A549 (cell line): ENCODE measurements at regions not wholly inside any gene's neighbourhood (a gene's known extent, or its start where the extent isn't known, plus 50 kb on each side); places are given as distances from the start of the nearest gene placed in this dataset.

Source experiments
- CHD2 ChIP-seq: fragments of 150-350 bp; IDR thresholded peaks from 2 replicates; pipeline ENCODE4 v1.6.1; 2014; ENCODE audit warnings: low read length; ENCODE audit not compliant: partially characterized antibody
- CHD4 ChIP-seq: fragments of 200-600 bp; sonication (generic); IDR thresholded peaks from 2 replicates; pipeline ENCODE4 v1.6.1; 2016; ENCODE audit warnings: antibody characterized with exemption, mild to moderate bottlenecking, borderline replicate concordance
- CTCF ChIP-seq: fragments of >200 bp; sonication (Bioruptor Twin); formaldehyde crosslinking; IDR thresholded peaks from 3 replicates; pipeline ENCODE4 v1.5.1; 2016
- EP300 ChIP-seq, 2 experiments: fragments of >200 bp; sonication (Bioruptor Twin); formaldehyde crosslinking; IDR thresholded peaks; 2 replicates in 1 of 2; 3 replicates in 1 of 2; pipeline ENCODE4 v1.6.1; 2016 to 2017
- JUNB ChIP-seq: fragments of >200 bp; sonication (Bioruptor Twin); formaldehyde crosslinking; IDR thresholded peaks from 2 replicates; pipeline ENCODE4 v1.6.1; 2016
- MAX ChIP-seq: IDR thresholded peaks from 2 replicates; pipeline ENCODE4 v1.6.1; 2012
- NFE2L2 ChIP-seq: fragments of 150-350 bp; conservative IDR thresholded peaks from 2 replicates; pipeline ENCODE4 v1.6.1; 2014; ENCODE audit warnings: low read length
- NR3C1 ChIP-seq: fragments of >200 bp; sonication (Bioruptor Twin); formaldehyde crosslinking; IDR thresholded peaks from 3 replicates; pipeline ENCODE4 v1.6.1; 2017
- REST ChIP-seq: fragments of 200-600 bp; sonication (generic); IDR thresholded peaks from 2 replicates; pipeline ENCODE4 v1.6.1; 2016; ENCODE audit warnings: antibody characterized with exemption, mild to moderate bottlenecking, moderate library complexity
- SREBF2 ChIP-seq: fragments of 450-650 bp; IDR thresholded peaks from 2 replicates; pipeline ENCODE4 v1.6.1; 2014; ENCODE audit warnings: mild to moderate bottlenecking, moderate library complexity
- ZSCAN20 ChIP-seq: fragments of 250-450 bp; sonication (Bioruptor Pico); IDR thresholded peaks from 2 replicates; pipeline ENCODE4 v1.8.0; 2022; ENCODE audit warnings: mild to moderate bottlenecking, moderate library complexity

GRCh38 chr2:62287282-62287681 lies 91.4 kb downstream of the B3GNT2 start:
- TF ChIP-seq CHD4, result no peak
- TF ChIP-seq REST, result no peak
- TF ChIP-seq ZSCAN20 (CRISPR knock-in tag), result no peak
- TF ChIP-seq CTCF, result no peak
- no peak for TF ChIP-seq CHD2
- no peak for TF ChIP-seq JUNB
- TF ChIP-seq NFE2L2, result no peak
- no peak for TF ChIP-seq SREBF2
- no peak for TF ChIP-seq EP300 (IDR thresholded peaks at IDR 0.05)
- no peak for TF ChIP-seq NR3C1
- no peak for TF ChIP-seq MAX
